ENCODE measurements at regions not wholly inside any gene's neighbourhood (a gene's known extent, or its start where the extent isn't known, plus 50 kb on each side); places are given as distances from the start of the nearest gene placed in this dataset.

DNA sequence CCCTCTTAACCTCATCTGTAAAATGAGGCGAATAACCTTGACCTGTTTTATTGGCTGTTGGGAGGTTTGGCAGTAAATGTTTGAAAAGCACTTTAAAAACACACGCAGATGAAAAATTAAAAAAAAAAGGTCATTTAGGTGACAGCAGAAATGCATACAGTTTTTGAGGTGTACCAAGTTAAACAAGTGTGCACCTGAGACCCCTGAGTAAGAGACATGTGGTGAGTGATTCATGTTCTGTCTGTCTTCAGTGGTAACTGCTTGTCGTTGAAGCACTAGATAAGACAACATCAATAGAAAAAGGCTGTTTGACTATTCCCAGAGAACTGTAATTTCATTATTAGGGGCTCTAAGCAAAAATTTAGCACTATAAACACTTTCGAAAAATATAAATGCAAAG is 608.4 kb upstream of the PITX2 start:
- TF ChIP-seq, protein P1, sequence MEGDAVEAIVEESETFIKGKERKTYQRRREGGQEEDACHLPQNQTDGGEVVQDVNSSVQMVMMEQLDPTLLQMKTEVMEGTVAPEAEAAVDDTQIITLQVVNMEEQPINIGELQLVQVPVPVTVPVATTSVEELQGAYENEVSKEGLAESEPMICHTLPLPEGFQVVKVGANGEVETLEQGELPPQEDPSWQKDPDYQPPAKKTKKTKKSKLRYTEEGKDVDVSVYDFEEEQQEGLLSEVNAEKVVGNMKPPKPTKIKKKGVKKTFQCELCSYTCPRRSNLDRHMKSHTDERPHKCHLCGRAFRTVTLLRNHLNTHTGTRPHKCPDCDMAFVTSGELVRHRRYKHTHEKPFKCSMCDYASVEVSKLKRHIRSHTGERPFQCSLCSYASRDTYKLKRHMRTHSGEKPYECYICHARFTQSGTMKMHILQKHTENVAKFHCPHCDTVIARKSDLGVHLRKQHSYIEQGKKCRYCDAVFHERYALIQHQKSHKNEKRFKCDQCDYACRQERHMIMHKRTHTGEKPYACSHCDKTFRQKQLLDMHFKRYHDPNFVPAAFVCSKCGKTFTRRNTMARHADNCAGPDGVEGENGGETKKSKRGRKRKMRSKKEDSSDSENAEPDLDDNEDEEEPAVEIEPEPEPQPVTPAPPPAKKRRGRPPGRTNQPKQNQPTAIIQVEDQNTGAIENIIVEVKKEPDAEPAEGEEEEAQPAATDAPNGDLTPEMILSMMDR (IDR thresholded peaks at IDR 0.05): no peak
- no peak for TF ChIP-seq EZH2 (IDR thresholded peaks at IDR 0.05; ENCODE audit: borderline replicate concordance, insufficient read depth, low read depth, low read length, poor library complexity, severe bottlenecking)

All from B cell (primary cell).